ENCODE measurements at regions not wholly inside any gene's neighbourhood (a gene's known extent, or its start where the extent isn't known, plus 50 kb on each side); places are given as distances from the start of the nearest gene placed in this dataset.

GRCh38 chr2:207459990-207460757 lies 69.6 kb upstream of the CREB1 start:
- no peak overlapping the region for H3K4me3 ChIP-seq (ENCODE audit: low read depth, poor library complexity, severe bottlenecking)
- no peak for DNase-seq (ENCODE audit: low spot score in 2 of 2)
- TF ChIP-seq, protein P1, sequence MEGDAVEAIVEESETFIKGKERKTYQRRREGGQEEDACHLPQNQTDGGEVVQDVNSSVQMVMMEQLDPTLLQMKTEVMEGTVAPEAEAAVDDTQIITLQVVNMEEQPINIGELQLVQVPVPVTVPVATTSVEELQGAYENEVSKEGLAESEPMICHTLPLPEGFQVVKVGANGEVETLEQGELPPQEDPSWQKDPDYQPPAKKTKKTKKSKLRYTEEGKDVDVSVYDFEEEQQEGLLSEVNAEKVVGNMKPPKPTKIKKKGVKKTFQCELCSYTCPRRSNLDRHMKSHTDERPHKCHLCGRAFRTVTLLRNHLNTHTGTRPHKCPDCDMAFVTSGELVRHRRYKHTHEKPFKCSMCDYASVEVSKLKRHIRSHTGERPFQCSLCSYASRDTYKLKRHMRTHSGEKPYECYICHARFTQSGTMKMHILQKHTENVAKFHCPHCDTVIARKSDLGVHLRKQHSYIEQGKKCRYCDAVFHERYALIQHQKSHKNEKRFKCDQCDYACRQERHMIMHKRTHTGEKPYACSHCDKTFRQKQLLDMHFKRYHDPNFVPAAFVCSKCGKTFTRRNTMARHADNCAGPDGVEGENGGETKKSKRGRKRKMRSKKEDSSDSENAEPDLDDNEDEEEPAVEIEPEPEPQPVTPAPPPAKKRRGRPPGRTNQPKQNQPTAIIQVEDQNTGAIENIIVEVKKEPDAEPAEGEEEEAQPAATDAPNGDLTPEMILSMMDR (IDR thresholded peaks at IDR 0.05), result no peak
- no peak for TF ChIP-seq POLR2A (IDR thresholded peaks at IDR 0.05)
- intact Hi-C loops (cut with DNase I; ENCODE audit: low total_unique reads), result no loop called here
- 73% methylated on average over 7 of the region's 7 CpGs for WGBS, 2 donors

GRCh38 chr2:207463433-207463832 lies 66.3 kb upstream of the CREB1 start:
- intact Hi-C loops (cut with DNase I; ENCODE audit: low total_unique reads), result no loop called here
- TF ChIP-seq, protein P1 (IDR thresholded peaks at IDR 0.05), result no peak
- TF ChIP-seq POLR2A (IDR thresholded peaks at IDR 0.05), result no peak
- no peak for DNase-seq (ENCODE audit: low spot score in 2 of 2)
- H3K4me3 ChIP-seq (ENCODE audit: low read depth, poor library complexity, severe bottlenecking), result no peak overlapping the region
- 82 to 85% methylated on average over 8 of the region's 8 CpGs for WGBS, 2 donors

DNA sequence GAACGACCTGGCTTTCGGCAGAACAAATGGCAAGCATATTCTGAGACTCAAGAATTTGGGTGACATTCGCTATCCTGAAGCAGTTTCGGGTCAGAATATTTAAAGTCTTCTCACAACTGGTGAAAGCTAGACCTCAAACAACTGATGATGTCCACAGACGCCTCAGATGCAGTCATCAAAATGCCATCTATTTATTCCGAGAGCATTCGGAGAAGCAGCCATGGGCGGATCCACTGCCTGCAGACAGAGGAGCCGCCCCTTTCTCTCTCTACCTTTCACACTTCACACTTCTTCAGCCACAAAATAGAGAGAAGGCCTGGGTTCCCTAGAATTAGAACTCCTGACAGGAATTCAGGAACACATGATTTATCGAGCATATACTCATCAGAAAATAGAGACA lies 65.8 kb upstream of the CREB1 start:
- intact Hi-C loops (cut with DNase I; ENCODE audit: low total_unique reads), result no loop called here
- no peak for DNase-seq (ENCODE audit: low spot score in 2 of 2)
- no peak overlapping the region for H3K4me3 ChIP-seq (ENCODE audit: low read depth, poor library complexity, severe bottlenecking)
- TF ChIP-seq POLR2A (IDR thresholded peaks at IDR 0.05), result no peak
- TF ChIP-seq, protein P1 (IDR thresholded peaks at IDR 0.05), result no peak
- WGBS, 2 donors, result 90 to 92% methylated on average over 10 of the region's 10 CpGs

DNA sequence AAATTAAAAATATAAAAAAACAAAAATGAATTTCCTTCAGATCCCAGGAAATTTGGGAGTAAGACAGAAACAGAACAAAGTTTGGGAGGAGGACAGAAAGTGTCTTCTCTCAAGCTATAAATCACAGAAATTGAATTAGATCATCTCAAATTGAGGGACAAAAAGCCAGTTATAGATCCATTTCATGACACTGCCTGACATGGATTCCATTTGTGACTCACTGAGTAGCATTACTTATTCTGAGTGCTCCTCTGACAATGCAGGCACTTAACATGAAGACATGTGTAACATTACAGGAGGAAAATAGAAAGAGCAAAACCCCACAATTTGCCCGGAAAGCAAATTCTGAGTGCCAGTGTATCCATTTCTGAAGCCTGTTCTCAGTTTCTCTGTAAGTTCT lies 63.9 kb upstream of the CREB1 start:
- no peak for TF ChIP-seq POLR2A (IDR thresholded peaks at IDR 0.05)
- TF ChIP-seq, protein P1 (IDR thresholded peaks at IDR 0.05), result no peak
- 76 to 80% methylated on average over 1 of the region's 1 CpG for WGBS, 2 donors
- intact Hi-C loops (cut with DNase I; ENCODE audit: low total_unique reads), result no loop called here
- DNase-seq (ENCODE audit: low spot score in 2 of 2), result no peak
- H3K4me3 ChIP-seq (ENCODE audit: low read depth, poor library complexity, severe bottlenecking), result no peak overlapping the region

DNA sequence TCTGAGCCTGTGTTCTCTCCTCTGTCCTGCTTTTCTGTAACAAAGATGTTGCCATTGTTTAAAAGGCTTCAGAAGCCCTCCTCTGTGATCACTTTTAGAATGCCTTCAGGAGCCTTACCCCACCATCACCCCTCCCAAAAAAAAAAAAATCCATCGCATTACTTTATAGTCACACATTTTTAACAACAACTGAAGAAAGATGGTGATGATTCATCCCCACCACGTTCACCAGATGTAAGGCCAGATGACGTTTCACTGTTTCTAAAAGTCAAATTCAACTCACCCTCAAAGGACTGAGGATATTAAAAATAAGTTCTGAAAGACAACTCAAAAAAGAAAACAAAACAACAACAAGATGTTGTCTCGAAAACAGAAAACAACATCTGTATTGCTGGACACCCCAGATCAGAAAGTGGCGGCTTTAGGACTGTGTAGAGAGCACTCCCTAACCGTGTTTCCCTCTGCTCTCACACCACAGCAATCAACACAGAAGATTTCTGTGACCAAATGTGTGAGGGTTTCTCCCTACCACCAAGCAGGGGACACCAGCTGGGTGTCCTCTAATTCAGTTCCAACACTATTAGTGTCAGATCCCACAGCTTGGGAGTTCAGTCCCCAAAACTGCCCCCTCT lies 61.9 kb upstream of the CREB1 start:
- no peak overlapping the region for H3K4me3 ChIP-seq (ENCODE audit: low read depth, poor library complexity, severe bottlenecking)
- TF ChIP-seq, protein P1 (IDR thresholded peaks at IDR 0.05), result no peak
- no peak for TF ChIP-seq POLR2A (IDR thresholded peaks at IDR 0.05)
- DNase-seq (ENCODE audit: low spot score in 2 of 2), result no peak
- intact Hi-C loops (cut with DNase I; ENCODE audit: low total_unique reads), result no loop called here
- 44 to 49% methylated on average over 6 of the region's 6 CpGs for WGBS, 2 donors

All from lower leg skin (tissue), 4 donors.